HL-60/S4 (cell line): ENCODE measurements at regions not wholly inside any gene's neighbourhood (a gene's known extent, or its start where the extent isn't known, plus 50 kb on each side); places are given as distances from the start of the nearest gene placed in this dataset.
"Not testable (repeated sequence)": the region's sequence is repeated elsewhere in the genome, so short reads cannot be mapped to it uniquely, and the experiment has no call there.

Experiments
- in situ Hi-C: fragments of 300-500 bp; cut with MboI; formaldehyde crosslinking; loops from 2 replicates; pipeline ENCODE4 v1.14.3; 2022; ENCODE audit warnings: low sequenced_read_pairs

DNA sequence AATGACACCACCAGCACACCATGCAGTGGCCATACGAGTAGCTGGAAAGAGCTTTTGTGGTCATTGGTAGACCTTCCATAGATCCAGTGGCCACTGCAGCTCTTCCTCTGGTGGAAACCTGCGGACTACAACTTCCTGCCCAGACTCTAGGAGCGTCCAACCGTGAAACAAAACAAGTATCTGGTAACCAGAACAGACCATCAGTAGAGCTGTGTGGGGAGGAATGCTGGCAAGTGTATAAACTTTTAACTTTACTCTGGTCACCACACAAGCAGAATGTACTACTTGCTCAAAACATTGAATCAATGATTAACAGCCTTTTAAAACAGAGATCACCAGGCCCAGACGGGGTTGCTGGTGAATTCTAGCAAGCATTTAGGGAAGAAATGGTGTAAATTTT is 154.7 kb upstream of the DGKB start:
- in situ Hi-C loops, result no loop called here

DNA sequence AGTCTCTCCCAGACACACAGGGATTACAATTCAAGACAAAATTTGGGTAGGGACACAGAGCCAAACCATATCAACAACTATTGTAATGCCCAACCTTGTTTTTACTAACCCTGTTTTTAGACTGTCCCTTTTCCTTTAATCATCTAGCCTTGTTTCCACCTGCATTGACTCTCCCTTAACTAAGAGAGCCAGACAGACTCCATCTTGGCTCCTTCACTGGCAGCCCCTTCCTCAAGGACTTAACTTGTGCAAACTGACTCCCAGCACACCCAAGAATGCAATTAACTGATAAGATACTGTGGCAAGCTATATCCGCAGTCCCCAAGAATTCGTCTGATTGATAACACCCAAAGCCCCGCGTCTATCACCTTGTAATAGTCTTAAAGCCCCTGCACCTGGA is 151.8 kb upstream of the DGKB start:
- in situ Hi-C loops, result not testable (repeated sequence)

DNA sequence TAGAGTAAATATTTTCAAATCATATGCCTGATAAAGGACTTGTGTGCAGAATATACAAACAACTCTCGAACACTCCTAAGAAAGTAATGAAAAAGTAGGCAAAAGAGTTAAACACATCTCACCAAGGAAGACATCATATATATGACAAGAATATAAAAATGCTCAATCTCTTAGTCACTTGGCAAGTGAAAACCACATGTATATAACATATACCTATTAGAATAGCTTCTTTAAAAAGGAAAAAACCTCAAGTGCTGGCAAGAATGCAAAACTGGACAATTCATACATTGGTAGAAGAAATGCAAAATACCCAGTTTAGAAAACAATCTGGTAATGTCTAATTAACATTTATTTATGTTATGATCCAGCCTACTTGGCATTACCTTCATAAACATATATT is 146.6 kb upstream of the DGKB start:
- in situ Hi-C loops, result no loop called here

DNA sequence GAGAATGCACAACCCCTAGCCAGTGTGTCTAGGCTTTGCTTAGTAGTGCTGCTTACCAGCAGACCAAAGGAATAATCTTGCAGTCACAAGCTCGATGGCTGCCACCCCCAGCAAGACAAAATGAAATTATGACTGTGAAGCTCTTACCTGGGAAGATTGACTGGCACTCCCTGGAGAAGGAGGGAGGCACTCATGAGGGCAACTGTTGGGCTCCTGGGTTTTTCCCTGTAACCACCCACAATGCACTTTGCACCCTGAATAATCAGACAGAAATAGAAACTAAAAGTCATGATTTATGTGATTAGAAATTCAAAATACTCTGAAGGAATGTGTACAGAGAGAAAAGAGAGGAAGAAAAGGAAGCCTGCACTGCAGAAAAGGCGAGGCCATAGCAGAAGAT is 144.3 kb upstream of the DGKB start:
- in situ Hi-C loops, result no loop called here

DNA sequence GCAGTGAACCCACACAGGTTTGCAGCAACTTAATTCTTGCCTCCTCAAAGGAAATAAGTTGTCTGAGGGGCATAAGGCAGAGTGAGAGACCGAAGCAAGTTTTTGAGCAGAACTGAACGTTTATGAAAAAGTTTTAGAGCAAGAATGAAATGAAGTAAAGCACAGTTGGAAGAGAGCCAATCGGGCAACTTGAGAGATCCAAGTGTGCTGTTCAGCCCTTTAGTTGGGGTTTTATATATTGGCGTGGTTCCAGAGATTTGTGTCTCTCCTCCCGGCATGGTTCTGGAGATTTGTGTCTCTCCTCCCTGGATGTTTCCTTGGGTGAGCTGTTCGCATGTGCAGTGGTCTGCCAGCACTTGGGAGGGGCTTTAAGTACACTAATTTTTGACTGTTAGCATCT is 141.4 kb upstream of the DGKB start:
- in situ Hi-C loops, result no loop called here

DNA sequence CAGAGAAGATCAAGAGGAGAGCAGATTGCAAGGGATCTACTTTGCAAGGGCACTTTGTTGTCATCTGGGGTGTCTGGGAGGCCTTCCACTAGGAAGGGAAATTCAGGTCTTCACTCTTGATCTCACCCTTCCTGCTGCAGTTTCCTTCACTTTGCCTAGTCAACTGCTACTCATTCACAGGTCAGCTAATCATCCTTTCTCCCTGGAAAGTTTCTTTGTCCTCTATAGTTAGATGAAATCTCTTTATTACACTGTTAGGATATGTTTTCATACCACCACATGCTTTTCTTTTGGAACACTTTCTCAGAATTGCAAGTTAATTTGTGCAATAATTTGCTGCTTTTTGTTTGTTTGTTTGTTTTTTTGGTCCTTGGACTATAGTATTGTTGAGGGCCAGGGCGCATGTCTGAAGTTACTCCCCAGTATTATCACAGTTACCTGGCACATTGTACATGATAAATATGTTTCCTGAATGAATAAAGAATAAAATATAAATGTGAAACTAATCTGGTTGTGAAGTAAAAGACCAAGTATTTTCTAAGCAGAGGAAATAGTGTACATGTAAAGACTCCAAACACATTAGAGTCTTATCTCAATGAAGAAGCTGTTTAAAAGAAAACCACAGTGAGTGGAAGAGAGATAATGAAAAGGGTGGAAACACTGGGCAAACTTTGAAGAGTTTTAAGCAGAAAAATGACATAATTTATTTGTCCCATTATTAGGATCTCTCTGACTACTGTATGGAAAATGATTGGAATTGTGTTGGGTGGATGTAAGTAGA is 139.9 kb upstream of the DGKB start:
- in situ Hi-C loops, result no loop called here

DNA sequence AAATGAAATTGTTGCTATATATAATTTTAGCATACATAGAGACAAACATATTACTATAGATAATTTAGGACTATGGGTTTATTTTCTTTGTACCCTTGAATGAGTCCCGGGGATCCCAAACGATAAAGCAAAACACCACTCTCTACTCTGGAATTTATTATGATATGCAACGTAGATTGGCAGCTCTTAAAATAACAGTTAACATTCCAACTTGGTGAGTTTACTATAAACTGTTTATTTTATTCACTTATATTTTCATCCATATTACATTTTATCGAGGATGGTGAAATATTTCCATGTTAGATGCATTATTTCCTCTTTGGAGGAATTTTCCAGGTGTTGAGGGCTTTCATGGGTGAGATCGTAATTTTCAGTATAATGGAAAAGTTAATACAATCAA is 138.7 kb upstream of the DGKB start:
- in situ Hi-C loops, result no loop called here

DNA sequence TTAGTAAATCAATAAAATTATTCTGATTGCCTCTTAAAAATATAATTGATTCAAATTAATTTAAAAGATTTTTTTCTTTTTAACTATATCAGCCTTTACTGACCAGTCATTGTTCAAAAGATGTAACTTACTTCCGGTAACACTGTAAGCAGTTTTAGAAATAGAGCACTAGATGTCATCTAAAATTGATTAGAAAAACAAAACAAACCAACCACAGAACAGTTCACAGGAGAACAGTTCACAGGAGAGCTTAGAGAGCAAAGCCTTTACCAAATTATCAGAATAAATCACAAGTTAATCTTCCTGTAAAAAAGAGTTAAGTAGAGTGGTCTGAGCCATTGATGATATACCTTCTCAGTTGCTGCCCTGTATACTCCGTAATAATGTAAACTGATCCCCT is 133.3 kb upstream of the DGKB start:
- in situ Hi-C loops, result no loop called here

DNA sequence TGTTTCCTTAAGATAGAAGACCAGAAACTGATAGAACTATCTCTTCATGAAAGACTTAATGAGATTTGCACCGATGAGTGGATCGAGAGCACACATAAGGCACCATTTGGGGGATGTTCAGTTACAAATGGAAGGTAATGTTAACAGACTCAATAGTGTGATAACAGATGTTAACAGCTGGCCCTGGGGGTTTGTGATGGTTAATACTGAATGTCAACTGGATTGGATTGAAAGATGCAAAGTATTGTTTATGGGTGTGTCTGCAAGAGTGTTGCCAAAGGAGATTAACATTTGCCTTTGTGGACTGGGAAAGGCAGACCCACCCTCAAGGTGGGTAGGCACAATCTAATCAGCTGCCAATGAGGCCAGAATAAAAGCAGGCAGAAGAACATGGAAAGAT is 130.5 kb upstream of the DGKB start:
- in situ Hi-C loops, result no loop called here

DNA sequence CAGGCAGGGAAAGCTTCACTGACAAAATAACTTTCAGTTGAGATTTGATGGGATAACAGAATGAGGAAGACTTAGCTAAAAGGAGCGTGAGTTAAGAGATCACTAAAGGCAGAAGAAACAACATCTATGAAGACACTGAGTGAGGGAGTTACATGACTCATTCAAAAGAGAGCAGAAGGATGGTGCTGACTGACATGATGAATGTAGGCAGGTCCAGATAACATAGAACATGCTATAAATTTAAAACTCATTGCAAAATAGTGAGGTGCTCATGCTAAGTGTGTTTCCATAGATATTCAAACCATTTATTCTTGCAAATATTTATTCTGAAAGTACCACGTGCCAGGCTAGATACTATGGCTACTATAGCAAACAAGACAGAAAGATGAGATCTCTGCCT is 116.4 kb upstream of the DGKB start:
- in situ Hi-C loops, result loop anchor here (25.0 kb wide), 1 partner anchor 307 kb away; no protein-coding TSS in a partner anchor

DNA sequence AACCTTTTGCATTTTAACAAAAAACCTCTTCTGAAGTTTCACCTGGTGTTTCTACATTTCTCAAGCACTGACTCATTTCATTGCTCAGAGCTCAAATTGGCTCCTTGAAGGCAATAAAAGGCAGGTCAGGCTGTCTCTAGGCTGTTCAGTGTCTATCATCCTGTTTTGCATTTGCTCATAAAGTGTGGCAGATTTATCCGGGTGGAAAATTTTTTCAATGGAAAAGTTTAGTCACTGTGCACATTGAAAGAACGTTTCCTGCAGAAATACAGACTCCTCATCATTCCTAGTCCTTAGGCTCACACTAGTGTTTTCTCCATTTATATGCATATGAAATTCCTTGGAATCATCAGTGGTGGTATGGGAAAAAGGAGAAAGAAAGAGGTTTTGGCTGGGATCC is 114.2 kb upstream of the DGKB start:
- in situ Hi-C loops, result loop anchor here (25.0 kb wide), 1 partner anchor 304 kb away; no protein-coding TSS in a partner anchor

DNA sequence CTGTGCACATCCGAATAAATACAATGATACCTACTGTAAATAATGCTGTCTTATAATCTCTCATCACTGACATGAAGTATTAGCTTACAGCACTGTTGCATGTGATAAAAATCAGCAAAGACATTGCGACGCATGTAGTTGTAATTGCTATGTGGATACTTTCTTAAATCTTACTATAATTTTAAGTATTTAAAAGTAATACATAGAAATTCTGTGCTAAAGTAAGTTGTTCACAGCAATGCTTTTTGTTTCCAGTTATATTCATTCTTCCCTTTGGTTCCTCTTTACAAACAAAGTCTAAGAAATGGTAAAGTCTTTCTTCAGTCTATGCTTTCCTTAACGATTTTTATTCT is 113.7 kb upstream of the DGKB start:
- in situ Hi-C loops, result loop anchor here (25.0 kb wide), 1 partner anchor 304 kb away; no protein-coding TSS in a partner anchor

DNA sequence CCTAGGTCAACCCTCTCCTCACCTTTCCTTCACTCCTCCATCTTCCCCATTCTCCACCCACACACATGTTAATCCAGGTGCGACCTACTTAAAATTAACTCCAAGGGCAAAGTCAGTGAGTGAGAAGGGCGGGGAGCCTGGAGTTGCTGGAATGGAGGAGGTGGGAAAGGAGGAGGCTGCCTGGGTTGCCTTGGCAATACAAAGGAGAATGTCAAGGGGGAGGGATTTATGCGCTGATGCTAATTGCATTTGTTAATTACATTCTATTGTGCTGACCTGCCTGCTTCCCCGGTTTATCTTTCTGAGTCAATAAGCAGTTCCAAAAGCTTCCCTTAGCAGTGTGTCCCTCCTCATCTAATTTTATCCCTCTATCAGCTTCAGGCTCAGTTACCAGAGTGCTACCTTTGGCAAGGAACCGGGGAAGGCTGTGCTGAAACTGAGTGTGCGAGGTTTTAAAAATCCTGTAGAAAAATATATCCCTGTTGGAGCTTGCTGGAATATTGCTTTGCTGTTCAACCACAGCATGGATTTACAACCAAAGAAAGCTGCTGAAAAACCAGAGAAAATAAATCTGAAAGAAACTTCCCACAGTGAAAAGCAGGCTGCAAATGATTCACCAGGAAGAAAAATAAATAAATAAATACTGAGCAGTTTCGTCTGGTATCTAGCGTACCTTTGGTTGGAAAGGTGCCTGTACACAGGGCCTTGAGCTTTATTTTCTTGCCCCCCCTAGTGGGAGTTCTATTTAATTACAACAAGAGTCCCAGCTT is 113.2 kb upstream of the DGKB start:
- in situ Hi-C loops, result loop anchor here (25.0 kb wide), 1 partner anchor 303 kb away; no protein-coding TSS in a partner anchor

DNA sequence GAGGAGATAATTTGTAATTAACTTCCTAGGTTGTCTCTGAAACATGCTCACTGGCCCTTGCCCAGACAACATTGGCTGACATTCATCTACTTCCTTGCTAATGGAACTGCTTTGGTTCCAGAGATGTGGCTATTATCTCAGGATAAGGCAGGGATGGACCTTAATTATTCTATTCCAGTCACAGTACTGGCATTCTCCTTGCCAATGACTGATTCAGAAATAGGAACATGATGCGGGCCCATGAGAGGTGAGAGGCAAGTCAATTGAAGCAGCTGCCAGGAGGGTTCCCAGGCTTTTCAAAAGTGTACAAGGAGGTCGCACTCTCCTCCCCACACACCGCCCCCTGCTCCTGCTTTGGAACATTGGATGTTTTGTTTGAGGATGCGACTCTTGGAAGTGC is 109.6 kb upstream of the DGKB start:
- in situ Hi-C loops, result loop anchor here (25.0 kb wide), 1 partner anchor 300 kb away; no protein-coding TSS in a partner anchor

DNA sequence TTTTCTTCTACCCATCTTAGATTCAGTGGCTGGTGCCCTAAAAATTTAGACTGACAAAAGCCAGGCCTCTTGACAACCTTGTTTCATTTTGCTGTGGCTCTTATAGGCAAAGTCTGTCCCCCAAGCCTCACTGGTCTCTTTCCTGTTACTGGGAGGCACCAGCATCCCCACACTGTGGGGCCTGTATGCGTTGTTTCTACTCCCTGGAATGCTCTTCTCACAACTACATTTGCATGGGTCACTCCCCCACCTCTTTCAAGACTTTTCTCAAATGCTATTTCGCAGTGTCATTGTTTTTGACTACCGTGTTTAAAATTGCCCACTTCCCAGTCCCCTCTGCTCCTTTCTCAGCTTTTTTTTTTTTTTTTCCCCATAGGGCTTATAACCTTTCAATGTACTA is 108.7 kb upstream of the DGKB start:
- in situ Hi-C loops, result loop anchor here (25.0 kb wide), 1 partner anchor 299 kb away; no protein-coding TSS in a partner anchor

DNA sequence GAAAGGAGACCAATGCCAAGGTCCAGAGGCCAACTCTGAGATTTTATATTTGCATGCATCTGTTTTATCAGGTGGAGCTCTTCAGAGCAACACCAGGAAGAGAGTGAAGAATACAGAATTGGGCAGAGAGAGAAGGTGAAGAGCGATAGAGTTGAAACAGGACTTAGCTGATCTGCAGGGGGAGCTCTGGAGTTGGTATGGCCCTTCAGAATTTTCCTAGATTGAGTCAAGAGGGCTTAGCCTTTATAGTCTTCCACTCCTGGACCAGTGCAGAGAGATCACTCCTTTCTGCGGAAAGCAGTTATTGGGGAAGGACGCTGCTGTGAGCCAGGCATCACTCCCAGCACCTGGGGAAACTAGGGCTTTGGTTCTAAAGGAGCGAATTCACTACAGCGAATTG is 105.0 kb upstream of the DGKB start:
- in situ Hi-C loops, result loop anchor here (25.0 kb wide), 1 partner anchor 295 kb away; no protein-coding TSS in a partner anchor

DNA sequence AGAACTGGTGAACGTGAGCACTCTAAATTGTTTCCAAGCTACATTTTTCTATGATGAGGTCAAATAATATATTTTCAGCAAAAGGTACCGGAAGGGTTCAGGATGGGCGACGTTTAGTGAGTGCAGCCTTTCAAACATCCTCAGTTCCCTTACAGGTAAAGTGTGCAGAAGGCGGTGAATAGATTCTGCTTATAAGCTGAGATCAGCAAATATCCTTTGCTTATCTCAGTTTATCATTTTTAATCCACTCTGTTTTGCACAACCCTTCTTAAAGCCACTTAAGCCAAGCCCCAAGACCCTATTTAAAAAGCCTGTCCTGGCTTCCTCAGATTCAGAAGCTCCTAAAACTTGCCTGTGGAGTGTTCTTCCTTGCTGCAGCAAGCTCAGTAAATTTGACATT is 103.1 kb upstream of the DGKB start:
- in situ Hi-C loops, result loop anchor here (25.0 kb wide), 1 partner anchor 293 kb away; no protein-coding TSS in a partner anchor

DNA sequence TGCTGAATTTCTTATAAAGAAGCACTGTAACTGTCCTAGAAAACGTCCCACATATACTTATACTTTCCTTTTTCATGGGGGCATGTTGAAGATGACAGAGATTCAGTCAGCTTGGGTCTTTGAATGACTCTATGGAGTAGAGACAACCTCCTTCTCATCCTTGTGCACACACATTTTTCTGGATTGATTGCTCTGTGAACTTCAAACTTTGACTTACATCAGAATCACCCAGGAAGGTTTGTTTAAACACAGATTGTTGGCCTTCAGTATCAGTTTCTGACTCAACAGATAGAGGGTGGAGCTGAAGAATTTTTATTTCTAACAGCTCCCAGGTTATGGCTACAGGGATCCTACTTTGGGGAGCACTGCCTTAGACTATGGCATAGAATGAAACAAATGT is 97.6 kb upstream of the DGKB start:
- in situ Hi-C loops, result loop anchor here (25.0 kb wide), 1 partner anchor 288 kb away; no protein-coding TSS in a partner anchor

DNA sequence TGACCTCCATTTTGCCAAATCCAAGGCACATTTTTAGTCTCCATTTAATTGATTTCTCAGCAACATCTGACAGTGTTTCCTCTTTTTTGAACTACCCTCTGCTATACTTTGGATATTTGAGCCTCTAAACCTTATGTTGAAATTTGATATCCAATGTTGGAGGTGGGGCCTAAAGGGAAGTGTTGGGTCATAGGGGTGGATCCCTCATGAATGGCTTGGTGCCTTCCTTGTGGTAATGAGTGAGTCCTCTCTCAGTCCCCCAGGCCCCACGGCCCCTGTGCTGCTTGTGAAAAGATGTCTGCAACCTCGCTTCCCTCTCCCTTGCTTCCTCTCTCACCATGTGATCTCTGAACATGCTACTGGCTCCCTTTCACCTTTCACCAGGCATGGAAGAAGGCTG is 96.8 kb upstream of the DGKB start:
- in situ Hi-C loops, result no loop called here

DNA sequence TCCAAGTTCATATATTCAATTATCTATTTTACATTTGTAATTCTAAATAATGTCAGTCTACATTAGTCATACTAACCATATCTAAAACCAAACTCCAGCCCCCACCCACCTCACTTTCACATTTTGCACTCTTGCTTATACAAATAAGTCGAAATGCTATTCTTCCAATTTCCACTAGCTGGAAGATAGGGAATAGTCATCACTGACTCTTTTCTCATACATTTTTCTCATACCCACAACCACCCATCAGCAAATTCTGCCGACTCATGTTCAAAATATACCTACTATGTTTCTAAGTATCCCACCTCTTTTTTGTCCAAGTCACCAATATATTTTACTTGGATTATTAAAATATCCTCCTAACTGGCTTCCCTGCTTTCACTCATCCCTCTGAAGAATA is 93.2 kb upstream of the DGKB start:
- in situ Hi-C loops, result no loop called here

DNA sequence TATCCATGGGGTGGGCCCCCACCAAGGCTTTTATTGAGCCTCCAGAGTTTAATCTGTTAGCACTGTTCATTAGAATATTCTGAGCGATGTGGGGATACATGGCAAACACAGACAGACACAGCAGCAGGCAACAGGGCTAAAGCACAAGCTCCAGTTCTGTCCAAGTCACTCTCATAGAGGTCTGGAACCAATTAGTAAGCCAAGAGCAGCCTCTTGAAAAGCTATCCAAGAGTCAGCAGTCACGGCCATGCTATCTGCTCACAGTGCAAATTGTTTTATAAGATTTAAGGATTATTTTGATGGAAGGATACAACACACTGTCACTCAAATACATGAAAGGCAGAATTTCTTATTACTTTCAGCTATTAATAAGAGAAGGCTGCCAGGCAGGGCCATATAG is 86.4 kb upstream of the DGKB start:
- in situ Hi-C loops, result no loop called here

DNA sequence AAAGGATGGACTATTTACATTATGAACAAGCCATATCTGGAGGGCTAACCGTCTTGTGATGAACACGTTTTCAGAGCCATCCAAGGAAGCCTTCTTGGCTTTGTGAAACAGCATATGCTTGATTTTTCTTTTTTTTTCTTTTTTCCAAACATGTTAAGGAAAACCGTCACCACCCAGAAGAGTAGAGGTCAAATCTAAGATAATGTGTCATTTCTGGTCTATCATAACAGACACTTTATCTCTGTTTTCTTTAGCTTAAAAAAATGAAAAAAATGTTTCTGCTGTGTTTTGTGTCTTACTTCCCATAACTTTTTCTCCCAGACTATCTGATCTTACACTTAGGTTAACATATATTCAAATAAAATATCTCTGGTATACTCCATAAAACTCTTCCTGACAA is 76.1 kb upstream of the DGKB start:
- in situ Hi-C loops, result no loop called here
